ENCODE measurements at regions not wholly inside any gene's neighbourhood (a gene's known extent, or its start where the extent isn't known, plus 50 kb on each side); places are given as distances from the start of the nearest gene placed in this dataset.

DNA sequence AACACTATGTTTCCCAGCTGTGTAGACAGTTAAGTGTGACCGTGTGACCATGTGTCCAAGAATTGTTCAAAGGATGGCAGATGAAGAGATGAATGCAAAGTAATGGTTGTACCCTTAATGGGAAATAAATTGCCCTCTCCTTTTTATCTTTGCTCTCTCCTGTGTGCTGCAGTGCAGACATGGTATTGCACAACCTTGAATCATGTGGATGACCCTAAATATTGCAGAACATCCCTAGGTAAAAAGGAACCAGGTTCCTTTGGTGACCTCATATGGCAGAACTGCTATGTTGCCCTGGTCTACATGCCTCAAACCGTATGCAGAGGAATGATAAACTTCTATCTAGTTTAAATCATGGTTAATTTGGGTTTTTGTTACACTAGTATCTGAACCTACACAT lies 81.7 kb upstream of the CTNND2 start:
- WGBS, 3 donors = 81 to 84% (median 83%) methylated on average over 2 of the region's 2 CpGs
- no peak for FAIRE-seq
- no peak for DNase-seq

DNA sequence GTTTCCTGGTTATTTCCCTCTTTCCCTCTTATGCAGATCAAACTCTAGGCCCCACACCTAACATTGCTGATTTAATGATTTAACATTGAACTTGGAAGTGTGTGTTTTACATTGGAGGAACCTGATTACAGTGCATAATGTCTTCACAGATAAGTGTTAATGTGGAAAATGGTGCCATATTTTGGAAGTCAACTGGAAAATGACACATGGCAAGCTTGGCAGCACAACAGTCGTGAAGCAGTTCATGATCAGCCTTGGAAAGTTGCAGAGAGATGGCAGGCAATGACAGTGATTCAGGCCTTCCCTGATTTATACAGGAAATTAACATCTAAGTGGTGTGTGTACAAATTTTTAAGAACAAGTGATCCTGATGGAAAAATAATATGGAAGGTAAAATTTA lies 80.0 kb upstream of the CTNND2 start:
- Histone ChIP-seq H3K27me3 (ENCODE audit: control insufficient read depth in 3 of 3, insufficient read depth in 3 of 3, low read length in 3 of 3) (no peaks in the 10 kb centered on the region), H3K36me3 (ENCODE audit: control insufficient read depth in 3 of 3, insufficient read depth in 2 of 3, low read depth in 1 of 3, low read length in 3 of 3) (peaks cover 0 to 2% (median 0%) of the 10 kb centered on the region in 3 donors), H3K9me3 (ENCODE audit: control insufficient read depth in 2 of 2, insufficient read depth in 1 of 2, low read depth in 1 of 2, low read length in 1 of 2) (no peaks in the 10 kb centered on the region), H3K4me1 (ENCODE audit: control insufficient read depth in 3 of 3, insufficient read depth in 2 of 3, low read depth in 1 of 3, low read length in 2 of 3) (no peaks in the 10 kb centered on the region), H3K27ac (ENCODE audit: low read depth in 1 of 3, low read length in 2 of 3) (no peak overlapping the region), H3K4me3 (ENCODE audit: low read depth in 1 of 3, low read length in 3 of 3) (no peak overlapping the region)
- FAIRE-seq (no peak), DNase-seq (no peak)
- WGBS, 3 donors = 61 to 84% (median 83%) methylated on average over 1 of the region's 1 CpG

More for the DNA sequence above, 81.7 kb upstream of the CTNND2 start:
- Histone ChIP-seq H3K4me1 (ENCODE audit: control insufficient read depth in 3 of 3, insufficient read depth in 2 of 3, low read depth in 1 of 3, low read length in 2 of 3) (no peaks in the 10 kb centered on the region), H3K27me3 (ENCODE audit: control insufficient read depth in 3 of 3, insufficient read depth in 3 of 3, low read length in 3 of 3) (no peaks in the 10 kb centered on the region), H3K27ac (ENCODE audit: low read depth in 1 of 3, low read length in 2 of 3) (no peak overlapping the region), H3K4me3 (ENCODE audit: low read depth in 1 of 3, low read length in 3 of 3) (no peak overlapping the region), H3K9me3 (ENCODE audit: control insufficient read depth in 2 of 2, insufficient read depth in 1 of 2, low read depth in 1 of 2, low read length in 1 of 2) (no peaks in the 10 kb centered on the region), H3K36me3 (ENCODE audit: control insufficient read depth in 3 of 3, insufficient read depth in 2 of 3, low read depth in 1 of 3, low read length in 3 of 3) (no peaks in the 10 kb centered on the region)

DNA sequence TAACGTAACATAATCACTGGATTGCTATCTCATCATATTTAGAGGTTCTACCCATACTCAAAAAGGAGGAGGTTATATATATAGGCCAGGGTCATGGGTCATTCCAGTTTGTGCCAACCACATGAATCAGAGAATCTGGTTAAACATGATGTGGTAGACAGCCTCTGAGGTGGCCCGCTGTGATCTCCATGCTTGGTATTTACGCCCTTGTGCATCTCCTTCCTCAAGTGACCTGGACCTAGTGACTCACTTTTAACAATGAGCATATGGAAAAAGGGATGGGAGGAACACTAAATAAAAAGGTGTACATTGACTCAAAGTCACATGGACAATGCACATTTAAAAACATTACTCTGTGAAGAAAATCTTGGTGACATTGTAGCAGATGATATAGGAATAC lies 77.7 kb upstream of the CTNND2 start:
- H3K4me1 ChIP-seq (ENCODE audit: control insufficient read depth in 3 of 3, insufficient read depth in 2 of 3, low read depth in 1 of 3, low read length in 2 of 3) = no peaks in the 10 kb centered on the region
- peaks cover 0 to 2% (median 0%) of the 10 kb centered on the region in 3 donors for H3K36me3 ChIP-seq (ENCODE audit: control insufficient read depth in 3 of 3, insufficient read depth in 2 of 3, low read depth in 1 of 3, low read length in 3 of 3)
- 84 to 86% (median 86%) methylated on average over 3 of the region's 3 CpGs for WGBS, 3 donors
- no peak overlapping the region for H3K4me3 ChIP-seq (ENCODE audit: low read depth in 1 of 3, low read length in 3 of 3)
- DNase-seq = no peak
- no peak overlapping the region for H3K27ac ChIP-seq (ENCODE audit: low read depth in 1 of 3, low read length in 2 of 3)
- no peaks in the 10 kb centered on the region for H3K27me3 ChIP-seq (ENCODE audit: control insufficient read depth in 3 of 3, insufficient read depth in 3 of 3, low read length in 3 of 3)
- FAIRE-seq = no peak
- no peaks in the 10 kb centered on the region for H3K9me3 ChIP-seq (ENCODE audit: control insufficient read depth in 2 of 2, insufficient read depth in 1 of 2, low read depth in 1 of 2, low read length in 1 of 2)

DNA sequence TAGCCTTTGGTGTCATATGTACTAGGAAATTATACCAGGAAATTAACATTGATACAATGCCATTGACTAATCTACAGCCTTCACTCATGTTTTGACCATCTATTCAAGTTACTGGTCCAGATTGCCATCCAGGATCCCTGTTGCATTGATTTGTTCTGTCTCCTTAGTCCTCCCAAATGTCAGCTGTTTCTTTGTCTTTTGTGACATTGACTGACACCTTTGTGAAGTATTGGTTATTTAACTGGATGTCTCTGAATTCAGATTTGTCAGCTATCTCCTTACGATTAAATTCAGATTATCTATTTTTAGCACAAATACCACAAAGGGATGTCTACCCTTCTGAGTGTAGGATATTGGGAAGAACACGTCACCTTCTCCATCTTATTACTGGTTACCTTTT lies 73.7 kb upstream of the CTNND2 start:
- Histone ChIP-seq H3K36me3 (ENCODE audit: control insufficient read depth in 3 of 3, insufficient read depth in 2 of 3, low read depth in 1 of 3, low read length in 3 of 3) (peaks cover 0 to 2% (median 0%) of the 10 kb centered on the region in 3 donors), H3K9me3 (ENCODE audit: control insufficient read depth in 2 of 2, insufficient read depth in 1 of 2, low read depth in 1 of 2, low read length in 1 of 2) (peaks cover 0 to 1% of the 10 kb centered on the region in 2 donors), H3K4me3 (ENCODE audit: low read depth in 1 of 3, low read length in 3 of 3) (no peak overlapping the region), H3K27ac (ENCODE audit: low read depth in 1 of 3, low read length in 2 of 3) (no peak overlapping the region), H3K27me3 (ENCODE audit: control insufficient read depth in 3 of 3, insufficient read depth in 3 of 3, low read length in 3 of 3) (no peaks in the 10 kb centered on the region), H3K4me1 (ENCODE audit: control insufficient read depth in 3 of 3, insufficient read depth in 2 of 3, low read depth in 1 of 3, low read length in 2 of 3) (no peaks in the 10 kb centered on the region)
- no peak for FAIRE-seq
- DNase-seq = no peak
- 81 to 89% (median 88%) methylated on average over 2 of the region's 2 CpGs for WGBS, 3 donors

DNA sequence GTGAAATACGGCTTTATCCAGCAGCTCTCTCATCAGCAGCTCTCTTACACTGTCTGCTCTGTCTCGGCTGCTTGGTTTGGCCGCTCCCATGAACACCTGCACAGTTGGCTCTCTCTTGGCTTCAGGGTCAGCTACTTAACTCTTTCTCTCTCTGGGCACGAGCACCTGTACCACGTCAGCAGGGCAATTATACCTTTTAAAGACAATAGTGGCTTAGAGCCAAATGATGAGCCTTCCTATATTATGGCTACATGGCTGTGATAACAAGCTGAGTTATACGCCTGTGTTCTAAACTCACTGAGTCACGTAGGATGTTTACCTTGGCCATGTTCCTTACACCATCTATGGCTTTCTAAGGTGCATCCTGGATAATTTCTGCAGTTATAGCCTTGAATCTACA lies 69.2 kb upstream of the CTNND2 start:
- no peaks in the 10 kb centered on the region for H3K27me3 ChIP-seq (ENCODE audit: control insufficient read depth in 3 of 3, insufficient read depth in 3 of 3, low read length in 3 of 3)
- 51 to 76% (median 57%) methylated on average over 7 of the region's 7 CpGs for WGBS, 3 donors
- DNase-seq (no peak), FAIRE-seq (no peak)
- H3K36me3 ChIP-seq (ENCODE audit: control insufficient read depth in 3 of 3, insufficient read depth in 2 of 3, low read depth in 1 of 3, low read length in 3 of 3) = no peaks in the 10 kb centered on the region
- peaks cover 0 to 3% of the 10 kb centered on the region in 2 donors for H3K9me3 ChIP-seq (ENCODE audit: control insufficient read depth in 2 of 2, insufficient read depth in 1 of 2, low read depth in 1 of 2, low read length in 1 of 2)
- H3K4me1 ChIP-seq (ENCODE audit: control insufficient read depth in 3 of 3, insufficient read depth in 2 of 3, low read depth in 1 of 3, low read length in 2 of 3) = no peaks in the 10 kb centered on the region
- H3K4me3 ChIP-seq (ENCODE audit: low read depth in 1 of 3, low read length in 3 of 3) = no peak overlapping the region
- no peak overlapping the region for H3K27ac ChIP-seq (ENCODE audit: low read depth in 1 of 3, low read length in 2 of 3)

DNA sequence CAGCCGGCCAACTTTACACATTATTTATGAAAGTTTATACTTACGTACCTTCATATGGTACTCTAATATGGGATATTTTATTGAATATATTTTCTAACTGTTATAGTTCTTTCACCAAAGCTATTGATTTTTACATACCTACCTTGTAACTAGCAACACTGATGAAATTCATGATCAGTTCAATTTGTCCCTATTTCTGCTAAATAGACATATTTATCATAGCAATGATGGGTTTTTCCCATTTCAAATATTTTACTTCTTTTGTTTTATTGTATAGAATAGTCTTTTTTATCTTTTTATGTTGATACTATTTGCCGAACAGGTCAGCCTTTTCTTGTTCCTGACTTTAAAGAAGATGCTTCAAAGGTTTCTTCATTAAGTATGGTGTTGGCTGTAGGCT lies 59.0 kb upstream of the CTNND2 start:
- no peak for DNase-seq
- H3K4me3 ChIP-seq (ENCODE audit: low read depth in 1 of 3, low read length in 3 of 3) = no peak overlapping the region
- no peak for FAIRE-seq
- 86 to 88% (median 87%) methylated on average over 3 of the region's 3 CpGs for WGBS, 3 donors
- no peaks in the 10 kb centered on the region for H3K9me3 ChIP-seq (ENCODE audit: control insufficient read depth in 2 of 2, insufficient read depth in 1 of 2, low read depth in 1 of 2, low read length in 1 of 2)
- H3K4me1 ChIP-seq (ENCODE audit: control insufficient read depth in 3 of 3, insufficient read depth in 2 of 3, low read depth in 1 of 3, low read length in 2 of 3) = no peaks in the 10 kb centered on the region
- H3K27ac ChIP-seq (ENCODE audit: low read depth in 1 of 3, low read length in 2 of 3) = no peak overlapping the region
- no peaks in the 10 kb centered on the region for H3K27me3 ChIP-seq (ENCODE audit: control insufficient read depth in 3 of 3, insufficient read depth in 3 of 3, low read length in 3 of 3)
- H3K36me3 ChIP-seq (ENCODE audit: control insufficient read depth in 3 of 3, insufficient read depth in 2 of 3, low read depth in 1 of 3, low read length in 3 of 3) = no peaks in the 10 kb centered on the region

DNA sequence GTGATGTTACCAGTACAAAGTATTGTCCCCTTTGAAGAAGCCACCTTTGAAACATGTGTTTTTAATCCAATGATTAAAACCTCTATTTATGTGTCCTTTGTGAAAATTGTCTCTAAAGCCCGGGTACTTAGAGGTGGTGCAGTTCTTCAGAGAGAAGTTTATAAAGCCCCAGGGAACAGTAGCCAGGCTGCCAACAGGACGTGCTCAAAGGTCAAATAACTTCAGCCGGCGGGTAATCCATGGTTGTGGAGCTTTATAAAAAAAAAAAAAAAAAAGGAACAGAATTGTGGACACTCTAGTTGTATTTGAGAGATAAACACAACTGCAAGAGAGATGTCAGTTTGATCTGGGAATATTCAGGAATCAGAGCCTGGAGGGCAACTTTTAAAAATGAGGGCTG lies 57.9 kb upstream of the CTNND2 start:
- H3K4me1 ChIP-seq (ENCODE audit: control insufficient read depth in 3 of 3, insufficient read depth in 2 of 3, low read depth in 1 of 3, low read length in 2 of 3) = no peaks in the 10 kb centered on the region
- DNase-seq (no peak), FAIRE-seq (no peak)
- H3K9me3 ChIP-seq (ENCODE audit: control insufficient read depth in 2 of 2, insufficient read depth in 1 of 2, low read depth in 1 of 2, low read length in 1 of 2) = no peaks in the 10 kb centered on the region
- no peaks in the 10 kb centered on the region for H3K27me3 ChIP-seq (ENCODE audit: control insufficient read depth in 3 of 3, insufficient read depth in 3 of 3, low read length in 3 of 3)
- 9 to 36% (median 25%) methylated on average over 4 of the region's 4 CpGs for WGBS, 3 donors
- no peak overlapping the region for H3K4me3 ChIP-seq (ENCODE audit: low read depth in 1 of 3, low read length in 3 of 3)
- H3K27ac ChIP-seq (ENCODE audit: low read depth in 1 of 3, low read length in 2 of 3) = no peak overlapping the region
- no peaks in the 10 kb centered on the region for H3K36me3 ChIP-seq (ENCODE audit: control insufficient read depth in 3 of 3, insufficient read depth in 2 of 3, low read depth in 1 of 3, low read length in 3 of 3)

DNA sequence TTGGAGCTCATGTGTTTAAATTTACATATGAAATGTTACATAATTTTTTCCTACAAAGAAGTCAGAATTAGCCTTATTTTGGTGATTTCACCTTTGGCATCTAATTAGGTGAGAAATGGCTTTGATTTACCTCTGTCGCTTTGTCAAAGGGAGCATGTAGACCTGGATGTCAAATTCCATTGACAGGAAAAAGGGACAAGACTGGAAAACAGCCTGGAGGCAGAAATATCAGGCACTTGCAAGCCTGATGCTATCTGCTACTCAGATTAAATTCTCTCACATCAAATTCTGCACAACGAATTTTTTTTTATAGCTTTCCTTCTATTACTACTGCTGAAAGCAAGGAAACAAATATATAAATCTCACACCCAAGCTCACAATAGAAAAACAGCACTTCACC lies 54.1 kb upstream of the CTNND2 start:
- Histone ChIP-seq H3K27me3 (ENCODE audit: control insufficient read depth in 3 of 3, insufficient read depth in 3 of 3, low read length in 3 of 3) (no peaks in the 10 kb centered on the region), H3K36me3 (ENCODE audit: control insufficient read depth in 3 of 3, insufficient read depth in 2 of 3, low read depth in 1 of 3, low read length in 3 of 3) (no peaks in the 10 kb centered on the region), H3K9me3 (ENCODE audit: control insufficient read depth in 2 of 2, insufficient read depth in 1 of 2, low read depth in 1 of 2, low read length in 1 of 2) (no peaks in the 10 kb centered on the region), H3K27ac (ENCODE audit: low read depth in 1 of 3, low read length in 2 of 3) (no peak overlapping the region), H3K4me3 (ENCODE audit: low read depth in 1 of 3, low read length in 3 of 3) (no peak overlapping the region), H3K4me1 (ENCODE audit: control insufficient read depth in 3 of 3, insufficient read depth in 2 of 3, low read depth in 1 of 3, low read length in 2 of 3) (no peaks in the 10 kb centered on the region)
- WGBS, 3 donors = 47 to 57% (median 53%) methylated on average over 2 of the region's 2 CpGs
- no peak for DNase-seq
- no peak for FAIRE-seq

DNA sequence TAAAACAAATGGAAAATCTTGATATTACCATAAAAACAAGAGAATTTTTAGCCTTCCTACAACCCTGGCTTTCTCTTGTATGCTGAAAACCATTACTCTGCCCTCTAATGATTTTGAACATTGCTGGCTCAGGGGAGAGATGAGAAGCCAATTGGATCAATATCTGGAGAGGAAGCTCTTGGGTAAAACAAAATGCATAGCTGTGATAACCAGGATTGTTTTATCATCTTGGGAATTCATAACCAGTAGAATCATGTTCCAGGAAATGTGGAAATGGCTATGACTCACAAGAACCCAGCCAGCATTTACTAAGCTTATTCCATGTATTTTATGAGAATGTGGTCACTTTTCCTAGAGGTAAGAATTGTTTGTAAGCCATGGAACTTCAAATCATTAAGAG lies 51.1 kb upstream of the CTNND2 start:
- no peak for FAIRE-seq
- no peak for DNase-seq
- Histone ChIP-seq H3K4me3 (ENCODE audit: low read depth in 1 of 3, low read length in 3 of 3) (no peak overlapping the region), H3K27ac (ENCODE audit: low read depth in 1 of 3, low read length in 2 of 3) (no peak overlapping the region), H3K27me3 (ENCODE audit: control insufficient read depth in 3 of 3, insufficient read depth in 3 of 3, low read length in 3 of 3) (no peaks in the 10 kb centered on the region), H3K9me3 (ENCODE audit: control insufficient read depth in 2 of 2, insufficient read depth in 1 of 2, low read depth in 1 of 2, low read length in 1 of 2) (no peaks in the 10 kb centered on the region), H3K4me1 (ENCODE audit: control insufficient read depth in 3 of 3, insufficient read depth in 2 of 3, low read depth in 1 of 3, low read length in 2 of 3) (no peaks in the 10 kb centered on the region), H3K36me3 (ENCODE audit: control insufficient read depth in 3 of 3, insufficient read depth in 2 of 3, low read depth in 1 of 3, low read length in 3 of 3) (no peaks in the 10 kb centered on the region)

All from small intestine (tissue), 7 donors.